Sigmoid colon (tissue), 4 donors: ENCODE measurements at regions not wholly inside any gene's neighbourhood (a gene's known extent, or its start where the extent isn't known, plus 50 kb on each side); places are given as distances from the start of the nearest gene placed in this dataset.

Experiments
- EP300 ChIP-seq, 4 donors: sonication (generic); formaldehyde crosslinking; IDR thresholded peaks; one replicate each; pipeline ENCODE4 v1.6.1; 2017; ENCODE audit warnings: antibody characterized with exemption in 4 of 4
- POLR2A ChIP-seq, 2 donors: fragments of 450-650 bp; IDR thresholded peaks; one replicate each; pipeline ENCODE4 v1.6.1; 2016; ENCODE audit warnings: antibody characterized with exemption in 2 of 2, mild to moderate bottlenecking in 2 of 2, moderate library complexity in 2 of 2
- TF ChIP-seq, protein P1 (sequence below), 4 experiments: fragments of 450-650 bp in 3 of 4; fragments of 200-600 bp in 1 of 4; IDR thresholded peaks; one replicate each; pipeline ENCODE4 v1.5.1; 2016 to 2019; ENCODE audit warnings: antibody characterized with exemption in 4 of 4, mild to moderate bottlenecking in 3 of 4, moderate library complexity in 2 of 4

DNA sequence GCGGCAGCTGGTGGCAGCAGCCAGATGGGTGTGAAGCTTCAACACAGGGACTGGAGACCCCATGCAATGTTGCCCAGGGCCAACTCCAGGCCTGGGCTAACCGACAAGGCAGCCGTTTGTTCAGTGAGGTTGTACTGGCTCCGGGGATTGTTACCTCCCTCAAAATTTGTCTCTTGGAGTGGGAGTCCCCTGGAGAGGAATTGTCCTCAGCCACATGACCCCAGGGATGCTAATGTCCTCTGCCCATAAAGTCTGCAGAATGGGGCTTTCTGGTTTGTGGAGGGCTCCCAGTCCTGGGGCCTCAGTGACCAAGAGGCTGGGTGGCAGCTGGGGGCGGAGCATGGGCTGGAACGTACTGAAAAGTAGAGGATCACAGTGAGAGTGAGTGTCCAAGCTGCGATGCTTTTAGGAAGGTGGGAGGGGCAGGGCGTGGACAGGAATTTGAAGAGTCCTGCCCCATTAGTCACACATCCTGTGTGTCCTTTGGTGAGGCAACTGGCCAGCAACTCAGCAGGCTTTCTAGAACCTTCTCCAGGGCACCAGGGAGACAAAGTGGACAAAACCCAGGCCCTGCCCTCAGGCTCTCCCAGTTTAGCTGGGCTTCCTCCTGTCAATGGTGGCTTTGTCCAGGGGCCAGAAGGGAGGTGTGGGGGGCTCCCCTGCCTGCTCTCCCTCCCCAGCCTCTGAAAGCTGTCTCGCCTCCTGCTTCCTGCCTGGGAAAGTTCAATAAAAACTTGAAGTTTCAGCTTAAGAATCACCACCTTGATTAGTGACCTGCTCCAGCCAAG is 114.0 kb downstream of the NSG2 start:
- TF ChIP-seq EP300 (IDR thresholded peaks at IDR 0.05) (no peak), POLR2A (IDR thresholded peaks at IDR 0.05) (no peak)
- TF ChIP-seq, protein P1, sequence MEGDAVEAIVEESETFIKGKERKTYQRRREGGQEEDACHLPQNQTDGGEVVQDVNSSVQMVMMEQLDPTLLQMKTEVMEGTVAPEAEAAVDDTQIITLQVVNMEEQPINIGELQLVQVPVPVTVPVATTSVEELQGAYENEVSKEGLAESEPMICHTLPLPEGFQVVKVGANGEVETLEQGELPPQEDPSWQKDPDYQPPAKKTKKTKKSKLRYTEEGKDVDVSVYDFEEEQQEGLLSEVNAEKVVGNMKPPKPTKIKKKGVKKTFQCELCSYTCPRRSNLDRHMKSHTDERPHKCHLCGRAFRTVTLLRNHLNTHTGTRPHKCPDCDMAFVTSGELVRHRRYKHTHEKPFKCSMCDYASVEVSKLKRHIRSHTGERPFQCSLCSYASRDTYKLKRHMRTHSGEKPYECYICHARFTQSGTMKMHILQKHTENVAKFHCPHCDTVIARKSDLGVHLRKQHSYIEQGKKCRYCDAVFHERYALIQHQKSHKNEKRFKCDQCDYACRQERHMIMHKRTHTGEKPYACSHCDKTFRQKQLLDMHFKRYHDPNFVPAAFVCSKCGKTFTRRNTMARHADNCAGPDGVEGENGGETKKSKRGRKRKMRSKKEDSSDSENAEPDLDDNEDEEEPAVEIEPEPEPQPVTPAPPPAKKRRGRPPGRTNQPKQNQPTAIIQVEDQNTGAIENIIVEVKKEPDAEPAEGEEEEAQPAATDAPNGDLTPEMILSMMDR (IDR thresholded peaks at IDR 0.05): no peak
